ENCODE measurements at regions not wholly inside any gene's neighbourhood (a gene's known extent, or its start where the extent isn't known, plus 50 kb on each side); places are given as distances from the start of the nearest gene placed in this dataset.

DNA sequence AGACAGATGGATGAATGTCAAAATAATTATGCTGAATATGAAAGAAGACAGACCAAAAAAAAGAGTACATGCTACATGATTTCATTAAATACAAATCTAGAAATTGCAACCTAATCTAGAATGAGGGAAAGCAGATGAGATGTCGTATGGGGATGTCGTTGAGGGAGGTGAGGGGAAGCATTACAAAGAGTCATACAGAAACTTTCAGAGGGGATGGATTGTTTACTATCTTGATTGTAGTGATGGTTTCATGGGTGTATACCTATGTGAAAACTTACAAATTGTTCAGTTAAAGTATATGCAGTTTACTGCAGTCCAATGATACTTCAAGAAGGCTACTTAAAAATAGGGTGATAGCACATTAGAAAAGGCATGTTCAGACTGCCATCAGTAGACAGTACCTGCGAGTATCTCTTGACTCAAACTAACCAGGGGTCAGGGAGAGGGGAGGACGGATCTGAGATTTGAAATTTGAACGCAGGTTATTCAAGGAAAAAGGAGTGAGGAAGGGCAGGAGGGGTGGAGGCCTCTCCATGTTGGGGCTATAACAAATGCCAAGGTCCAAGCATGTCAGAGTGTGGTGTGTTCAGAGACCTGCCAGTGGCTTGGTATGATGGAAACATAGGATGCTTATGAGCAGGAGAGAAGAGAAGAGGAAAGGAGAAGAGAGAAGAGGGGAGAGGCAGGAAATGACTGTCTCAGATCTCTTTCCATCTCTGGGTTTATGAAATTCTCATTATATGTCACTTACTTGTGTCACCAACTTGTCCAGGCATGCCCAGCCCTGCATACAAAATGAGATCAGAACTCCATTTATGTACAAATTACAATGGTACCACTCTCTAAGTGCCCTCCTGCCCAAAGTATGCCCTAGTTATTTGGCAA lies 257.3 kb upstream of the CXCR4 start:
- Histone ChIP-seq H3K36me3 (ENCODE audit: control insufficient read depth, insufficient read depth, low read length) (no peaks in the 10 kb centered on the region), H3K27ac (ENCODE audit: low read length) (no peak overlapping the region), H3K4me3 (ENCODE audit: low read depth in 2 of 2, low read length in 2 of 2) (no peak overlapping the region), H3K4me1 (ENCODE audit: control insufficient read depth, insufficient read depth, low read length) (no peaks in the 10 kb centered on the region), H3K9me3 (ENCODE audit: control insufficient read depth, insufficient read depth, low read depth, low read length) (no peaks in the 10 kb centered on the region), H3K27me3 (ENCODE audit: control insufficient read depth, insufficient read depth, low read length) (peaks cover 5% of the 10 kb centered on the region; the same call in 1 of the 2 replicates)
- in situ Hi-C loops (cut with HindIII; ENCODE audit: low pct_unique_long_range_greater_than_20kb, low sequenced_read_pairs) (no loop called here), intact Hi-C loops (cut with micrococcal nuclease; ENCODE audit: unreplicated experiment) (loop anchor here (10.0 kb wide), 2 partner anchors 250 to 560 kb away; no protein-coding TSS in a partner anchor)
- no peak for DNase-seq (ENCODE audit: low read depth, low spot score)
- CTCF ChIA-PET, result no interaction called here
- TF ChIP-seq, protein P1, sequence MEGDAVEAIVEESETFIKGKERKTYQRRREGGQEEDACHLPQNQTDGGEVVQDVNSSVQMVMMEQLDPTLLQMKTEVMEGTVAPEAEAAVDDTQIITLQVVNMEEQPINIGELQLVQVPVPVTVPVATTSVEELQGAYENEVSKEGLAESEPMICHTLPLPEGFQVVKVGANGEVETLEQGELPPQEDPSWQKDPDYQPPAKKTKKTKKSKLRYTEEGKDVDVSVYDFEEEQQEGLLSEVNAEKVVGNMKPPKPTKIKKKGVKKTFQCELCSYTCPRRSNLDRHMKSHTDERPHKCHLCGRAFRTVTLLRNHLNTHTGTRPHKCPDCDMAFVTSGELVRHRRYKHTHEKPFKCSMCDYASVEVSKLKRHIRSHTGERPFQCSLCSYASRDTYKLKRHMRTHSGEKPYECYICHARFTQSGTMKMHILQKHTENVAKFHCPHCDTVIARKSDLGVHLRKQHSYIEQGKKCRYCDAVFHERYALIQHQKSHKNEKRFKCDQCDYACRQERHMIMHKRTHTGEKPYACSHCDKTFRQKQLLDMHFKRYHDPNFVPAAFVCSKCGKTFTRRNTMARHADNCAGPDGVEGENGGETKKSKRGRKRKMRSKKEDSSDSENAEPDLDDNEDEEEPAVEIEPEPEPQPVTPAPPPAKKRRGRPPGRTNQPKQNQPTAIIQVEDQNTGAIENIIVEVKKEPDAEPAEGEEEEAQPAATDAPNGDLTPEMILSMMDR (IDR thresholded peaks at IDR 0.05), result no peak
- TF ChIP-seq, protein P2, sequence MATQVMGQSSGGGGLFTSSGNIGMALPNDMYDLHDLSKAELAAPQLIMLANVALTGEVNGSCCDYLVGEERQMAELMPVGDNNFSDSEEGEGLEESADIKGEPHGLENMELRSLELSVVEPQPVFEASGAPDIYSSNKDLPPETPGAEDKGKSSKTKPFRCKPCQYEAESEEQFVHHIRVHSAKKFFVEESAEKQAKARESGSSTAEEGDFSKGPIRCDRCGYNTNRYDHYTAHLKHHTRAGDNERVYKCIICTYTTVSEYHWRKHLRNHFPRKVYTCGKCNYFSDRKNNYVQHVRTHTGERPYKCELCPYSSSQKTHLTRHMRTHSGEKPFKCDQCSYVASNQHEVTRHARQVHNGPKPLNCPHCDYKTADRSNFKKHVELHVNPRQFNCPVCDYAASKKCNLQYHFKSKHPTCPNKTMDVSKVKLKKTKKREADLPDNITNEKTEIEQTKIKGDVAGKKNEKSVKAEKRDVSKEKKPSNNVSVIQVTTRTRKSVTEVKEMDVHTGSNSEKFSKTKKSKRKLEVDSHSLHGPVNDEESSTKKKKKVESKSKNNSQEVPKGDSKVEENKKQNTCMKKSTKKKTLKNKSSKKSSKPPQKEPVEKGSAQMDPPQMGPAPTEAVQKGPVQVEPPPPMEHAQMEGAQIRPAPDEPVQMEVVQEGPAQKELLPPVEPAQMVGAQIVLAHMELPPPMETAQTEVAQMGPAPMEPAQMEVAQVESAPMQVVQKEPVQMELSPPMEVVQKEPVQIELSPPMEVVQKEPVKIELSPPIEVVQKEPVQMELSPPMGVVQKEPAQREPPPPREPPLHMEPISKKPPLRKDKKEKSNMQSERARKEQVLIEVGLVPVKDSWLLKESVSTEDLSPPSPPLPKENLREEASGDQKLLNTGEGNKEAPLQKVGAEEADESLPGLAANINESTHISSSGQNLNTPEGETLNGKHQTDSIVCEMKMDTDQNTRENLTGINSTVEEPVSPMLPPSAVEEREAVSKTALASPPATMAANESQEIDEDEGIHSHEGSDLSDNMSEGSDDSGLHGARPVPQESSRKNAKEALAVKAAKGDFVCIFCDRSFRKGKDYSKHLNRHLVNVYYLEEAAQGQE (IDR thresholded peaks at IDR 0.05; ENCODE audit: insufficient read depth in 1 of 2, low read depth in 2 of 2, low read length in 1 of 2), result no peak
- TF ChIP-seq SIN3A (IDR thresholded peaks at IDR 0.05; ENCODE audit: borderline replicate concordance, insufficient read depth, low read depth, low read length), result no peak
- TF ChIP-seq POLR2AphosphoS5 (IDR thresholded peaks at IDR 0.05; ENCODE audit: low read depth, low read length), result no peak
- no peak for TF ChIP-seq TCF7L2 (IDR thresholded peaks at IDR 0.05; ENCODE audit: low read depth, low read length)
- POLR2A ChIA-PET, result no interaction called here
- no TSS peak for BruUV-seq (replicated peaks)
- ATAC-seq, result no peak

DNA sequence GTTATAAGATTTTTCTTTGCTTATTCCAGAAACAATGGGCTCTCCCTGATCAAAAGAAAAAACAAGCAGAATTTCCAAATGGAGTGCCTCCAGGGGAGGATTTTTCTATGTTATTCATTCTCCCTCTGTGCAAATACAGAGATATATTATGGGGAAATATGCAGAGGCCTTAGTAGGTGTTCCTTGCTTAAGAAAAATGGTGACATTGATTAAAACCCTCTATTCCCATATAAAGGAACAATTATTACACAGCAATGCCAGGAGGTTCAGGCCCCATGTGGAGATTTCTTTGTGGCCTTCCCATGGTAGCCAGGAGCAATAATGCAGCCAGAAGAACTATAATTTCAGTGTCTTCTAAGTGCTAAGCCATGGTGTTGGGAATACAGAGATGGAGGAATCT lies 255.9 kb upstream of the CXCR4 start:
- ATAC-seq (no peak), DNase-seq (ENCODE audit: low read depth, low spot score) (no peak)
- H3K4me1 ChIP-seq (ENCODE audit: control insufficient read depth, insufficient read depth, low read length), result no peaks in the 10 kb centered on the region
- no peaks in the 10 kb centered on the region for H3K36me3 ChIP-seq (ENCODE audit: control insufficient read depth, insufficient read depth, low read length)
- peaks cover 5% of the 10 kb centered on the region; the same call in 1 of the 2 replicates for H3K27me3 ChIP-seq (ENCODE audit: control insufficient read depth, insufficient read depth, low read length)
- ChIA-PET POLR2A (no interaction called here), CTCF (no interaction called here)
- no TSS peak for BruUV-seq (replicated peaks)
- intact Hi-C loops (cut with micrococcal nuclease; ENCODE audit: unreplicated experiment), result loop anchor here (10.0 kb wide), 2 partner anchors 249 to 559 kb away; no protein-coding TSS in a partner anchor
- in situ Hi-C loops (cut with HindIII; ENCODE audit: low pct_unique_long_range_greater_than_20kb, low sequenced_read_pairs), result no loop called here
- H3K4me3 ChIP-seq (ENCODE audit: low read depth in 2 of 2, low read length in 2 of 2), result no peak overlapping the region
- TF ChIP-seq POLR2AphosphoS5 (IDR thresholded peaks at IDR 0.05; ENCODE audit: low read depth, low read length), result no peak
- TF ChIP-seq SIN3A (IDR thresholded peaks at IDR 0.05; ENCODE audit: borderline replicate concordance, insufficient read depth, low read depth, low read length), result no peak
- TF ChIP-seq, protein P2 (IDR thresholded peaks at IDR 0.05; ENCODE audit: insufficient read depth in 1 of 2, low read depth in 2 of 2, low read length in 1 of 2), result no peak
- TF ChIP-seq, protein P1 (IDR thresholded peaks at IDR 0.05), result no peak
- no peak for TF ChIP-seq TCF7L2 (IDR thresholded peaks at IDR 0.05; ENCODE audit: low read depth, low read length)
- H3K9me3 ChIP-seq (ENCODE audit: control insufficient read depth, insufficient read depth, low read depth, low read length), result no peaks in the 10 kb centered on the region
- H3K27ac ChIP-seq (ENCODE audit: low read length), result no peak overlapping the region
